Right cardiac atrium (tissue), 5 donors: ENCODE measurements at regions not wholly inside any gene's neighbourhood (a gene's known extent, or its start where the extent isn't known, plus 50 kb on each side); places are given as distances from the start of the nearest gene placed in this dataset.
A peak's percentile ranks its signal among the peaks of the same experiment; 100 is the strongest.
"Not testable (repeated sequence)": the region's sequence is repeated elsewhere in the genome, so short reads cannot be mapped to it uniquely, and the experiment has no call there.

Experiments
- ATAC-seq, 2 donors: fragments of 200-7000 bp; cut with Tn5 transposase; one replicate each; pipeline versions ENCODE4 v1.8.0 to v1.9.1; 2020; ENCODE audit warnings: moderate library complexity in 2 of 2, mild to moderate bottlenecking in 1 of 2
- DNase-seq, 3 donors: peaks; one replicate each; pipeline ENCODE4 v3.0.0-alpha.2; 2020
- H3K27ac ChIP-seq: one replicate; pipeline ENCODE4 v1.5.1; 2013; ENCODE audit warnings: mild to moderate bottlenecking, low read length, control low read depth, moderate library complexity
- H3K27me3 ChIP-seq: one replicate; pipeline ENCODE4 v1.6.1; 2013; ENCODE audit not compliant: control insufficient read depth, insufficient read depth
- H3K4me1 ChIP-seq: one replicate; pipeline ENCODE4 v1.6.1; 2013; ENCODE audit warnings: low read length; ENCODE audit not compliant: control insufficient read depth, insufficient read depth
- H3K4me3 ChIP-seq: one replicate; pipeline ENCODE4 v1.5.1; 2013; ENCODE audit warnings: low read length, control low read depth
- H3K9me3 ChIP-seq: one replicate; pipeline ENCODE4 v1.6.1; 2013; ENCODE audit warnings: low read length; ENCODE audit not compliant: control insufficient read depth
- WGBS: extraction: QIAGEN DNeasy Blood & Tissue Kit; methylation state at CpG from one replicate; pipeline ENCODE4 v1.1.7; 2013; 5-methylcytosine and 5-hydroxymethylcytosine counted together
- intact Hi-C, 4 donors: fragments of 100-400 bp; cut with DNase I; formaldehyde crosslinking; loops; one replicate each; pipeline versions ENCODE4 v1.11.0 to v1.14.0; 2022 to 2023
- donor health status: healthy with polysubstance abuse.
- donor health status: DM: no; HTN: yes; CAD: no.
- donor health status: DM: no; HTN: no; CAD: no.
- donor health status: DM: no; HTN: yes; CAD: no; lungs with severe emphysema.
- donor health status: DM: yes; HTN: yes; CAD: no.

- Histone ChIP-seq H3K4me1 (no peaks in the 10 kb centered on the region), H3K27me3 (no peaks in the 10 kb centered on the region), H3K4me3 (no peak overlapping the region), H3K9me3 (no peaks in the 10 kb centered on the region), H3K27ac (no peak overlapping the region)
- intact Hi-C loops: no loop called here
- ATAC-seq (no peak), DNase-seq (no peak)
- 84% methylated on average over 4 of the region's 4 CpGs for WGBS
These were observed 198.4 kb downstream of the DLEU7 start for GRCh38 chr13:50645092-50645491.

- Histone ChIP-seq H3K27ac (no peak overlapping the region), H3K9me3 (no peaks in the 10 kb centered on the region), H3K4me1 (no peaks in the 10 kb centered on the region), H3K4me3 (no peak overlapping the region), H3K27me3 (no peaks in the 10 kb centered on the region)
- WGBS: 94% methylated on average over 3 of the region's 3 CpGs
- intact Hi-C loops: no loop called here
- DNase-seq (no peak), ATAC-seq (no peak)
These were observed 197.4 kb downstream of the DLEU7 start for GRCh38 chr13:50646070-50646469.

GRCh38 chr13:50649211-50649610 lies 194.3 kb downstream of the DLEU7 start:
- Histone ChIP-seq H3K27me3 (no peaks in the 10 kb centered on the region), H3K4me3 (no peak overlapping the region), H3K4me1 (no peaks in the 10 kb centered on the region), H3K9me3 (no peaks in the 10 kb centered on the region), H3K27ac (no peak overlapping the region)
- 87% methylated on average over 5 of the region's 5 CpGs for WGBS
- ATAC-seq: no peak
- no peak for DNase-seq
- intact Hi-C loops: no loop called here

DNA sequence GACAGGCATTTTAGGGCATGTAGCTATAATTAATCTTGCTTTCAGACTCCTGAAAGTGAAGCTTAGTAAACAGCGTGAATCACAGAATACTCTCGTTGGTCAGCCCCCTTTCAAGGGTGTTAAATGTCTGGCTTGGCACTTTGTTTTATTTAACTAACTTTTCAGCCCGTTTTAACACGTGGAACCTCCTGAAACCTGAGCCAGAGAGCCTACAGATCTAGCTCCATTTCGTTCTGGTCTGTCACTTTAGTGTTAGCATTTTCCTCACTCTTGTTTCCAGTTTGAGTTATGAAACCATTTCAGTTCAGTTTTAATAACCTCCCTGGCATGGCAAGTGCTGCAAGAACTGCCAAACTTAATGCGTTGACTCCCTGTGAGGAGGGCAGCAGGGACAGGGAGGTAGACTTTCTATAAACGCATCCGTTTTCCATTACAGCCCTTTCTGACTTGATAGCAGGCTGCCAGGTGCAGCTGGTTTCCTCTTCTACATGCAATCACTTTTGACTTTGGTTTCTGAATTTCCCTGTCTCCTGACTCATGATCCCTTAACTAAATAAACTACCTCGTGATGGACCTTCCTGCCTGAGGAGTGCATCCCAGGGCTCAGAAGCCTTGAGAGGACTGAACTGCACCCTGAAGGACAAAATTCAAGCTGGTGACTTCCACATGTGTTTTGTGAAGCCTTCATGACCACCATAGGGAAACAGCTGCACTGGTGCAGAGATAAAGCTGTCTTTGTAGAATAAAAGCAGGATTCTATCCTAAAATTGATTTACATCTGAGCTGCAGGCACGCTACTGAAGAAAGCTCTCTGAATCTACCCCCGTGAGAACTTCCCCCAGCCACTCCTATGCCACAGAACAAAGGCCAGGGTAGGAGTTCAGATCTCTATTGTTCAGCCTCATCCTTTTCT lies 192.6 kb downstream of the DLEU7 start:
- DNase-seq: no peak
- Histone ChIP-seq H3K9me3 (no peaks in the 10 kb centered on the region), H3K4me1 (no peaks in the 10 kb centered on the region), H3K27ac (no peak overlapping the region), H3K27me3 (no peaks in the 10 kb centered on the region), H3K4me3 (no peak overlapping the region)
- WGBS: 60% methylated on average over 11 of the region's 11 CpGs
- peak in 1 of 2 donors; percentile 49 for ATAC-seq
- intact Hi-C loops: no loop called here

DNA sequence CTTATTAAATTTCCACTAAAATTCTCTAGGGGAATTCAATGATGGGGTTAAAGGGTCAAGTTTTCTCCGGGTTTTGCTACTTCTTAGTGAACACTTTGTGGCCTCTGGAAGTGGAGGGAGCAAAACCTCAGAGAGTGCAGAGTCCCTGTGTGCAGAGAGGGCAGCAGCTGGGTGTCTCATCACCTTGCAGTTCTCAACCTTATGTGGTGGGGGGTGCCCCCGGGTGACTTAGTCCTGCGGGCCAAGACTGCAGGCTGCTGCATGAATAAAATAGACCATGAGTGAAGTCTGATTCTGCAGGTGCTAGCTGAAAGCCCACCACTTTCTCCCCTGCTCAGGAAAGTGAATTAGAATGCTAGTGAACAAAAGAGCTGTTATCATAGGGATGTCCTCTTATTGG lies 191.6 kb downstream of the DLEU7 start:
- 65% methylated on average over 3 of the region's 3 CpGs for WGBS
- Histone ChIP-seq H3K27ac (no peak overlapping the region), H3K27me3 (no peaks in the 10 kb centered on the region), H3K4me1 (no peaks in the 10 kb centered on the region), H3K9me3 (no peaks in the 10 kb centered on the region), H3K4me3 (no peak overlapping the region)
- no peak for ATAC-seq
- DNase-seq: no peak
- intact Hi-C loops: no loop called here

- Histone ChIP-seq H3K9me3 (no peaks in the 10 kb centered on the region), H3K4me3 (no peak overlapping the region), H3K27me3 (no peaks in the 10 kb centered on the region), H3K27ac (no peak overlapping the region), H3K4me1 (no peaks in the 10 kb centered on the region)
- WGBS: 86% methylated on average over 4 of the region's 4 CpGs
- DNase-seq: no peak
- intact Hi-C loops: no loop called here
- ATAC-seq: no peak
These were observed 189.2 kb downstream of the DLEU7 start for GRCh38 chr13:50654331-50654730.

DNA sequence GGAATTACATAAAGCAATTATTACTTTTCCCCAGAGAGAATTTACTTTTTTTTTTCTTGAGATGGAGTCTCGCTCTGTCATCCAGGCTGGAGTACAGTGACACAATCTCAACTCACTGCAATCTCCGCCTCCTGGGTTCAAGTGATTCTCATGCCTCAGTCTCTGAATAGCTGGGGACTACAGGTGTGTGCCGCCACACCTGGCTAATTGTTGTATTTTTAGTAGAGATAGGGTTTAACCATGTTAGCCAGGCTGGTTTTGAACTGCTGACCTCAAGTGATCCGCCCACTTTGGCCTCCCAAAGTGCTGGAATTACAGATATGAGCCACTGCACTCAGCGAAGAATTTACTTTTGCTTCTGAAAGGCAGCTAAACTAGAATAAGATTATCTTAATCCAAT lies 181.6 kb downstream of the DLEU7 start:
- intact Hi-C loops, H3K27me3 ChIP-seq, ATAC-seq, H3K4me3 ChIP-seq, DNase-seq, H3K4me1 ChIP-seq, H3K9me3 ChIP-seq, H3K27ac ChIP-seq: not testable (repeated sequence)
- 93% methylated on average over 5 of the region's 5 CpGs for WGBS

DNA sequence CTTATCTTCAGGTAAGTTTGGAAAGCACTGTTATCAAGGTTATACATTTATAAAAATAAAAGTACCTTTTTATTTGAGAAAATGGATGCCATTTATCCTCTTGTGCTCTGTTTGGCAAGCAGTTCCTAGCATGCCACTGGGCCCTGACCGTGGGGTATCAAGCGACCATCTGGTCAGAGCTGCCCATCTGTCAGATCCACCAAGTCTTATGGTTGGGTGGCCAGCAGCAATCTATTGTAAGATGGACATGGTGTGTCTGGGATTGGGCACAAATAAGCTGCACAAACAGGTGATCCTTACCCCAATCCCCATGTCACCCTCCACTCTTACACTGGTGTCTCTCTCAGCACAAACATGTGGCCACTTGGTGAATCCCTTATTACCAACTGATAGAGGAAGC lies 178.5 kb downstream of the DLEU7 start:
- H3K9me3 ChIP-seq: no peaks in the 10 kb centered on the region
- no peak overlapping the region for H3K27ac ChIP-seq
- H3K4me1 ChIP-seq: no peaks in the 10 kb centered on the region
- WGBS: 97% methylated on average over 2 of the region's 2 CpGs
- no peak overlapping the region for H3K4me3 ChIP-seq
- intact Hi-C loops: no loop called here
- ATAC-seq: no peak
- DNase-seq: no peak
- no peaks in the 10 kb centered on the region for H3K27me3 ChIP-seq

- no peaks in the 10 kb centered on the region for H3K9me3 ChIP-seq
- no peak overlapping the region for H3K27ac ChIP-seq
- no peaks in the 10 kb centered on the region for H3K27me3 ChIP-seq
- ATAC-seq (no peak), DNase-seq (no peak)
- H3K4me3 ChIP-seq: no peak overlapping the region
- intact Hi-C loops: no loop called here
- H3K4me1 ChIP-seq: no peaks in the 10 kb centered on the region
- 77% methylated on average over 6 of the region's 6 CpGs for WGBS
These were observed 175.4 kb downstream of the DLEU7 start for GRCh38 chr13:50668049-50668448.

- Histone ChIP-seq H3K27me3 (no peaks in the 10 kb centered on the region), H3K4me3 (no peak overlapping the region), H3K27ac (no peak overlapping the region), H3K4me1 (no peaks in the 10 kb centered on the region), H3K9me3 (no peaks in the 10 kb centered on the region)
- ATAC-seq (no peak), DNase-seq (no peak)
- 85% methylated on average over 3 of the region's 3 CpGs for WGBS
- intact Hi-C loops: no loop called here
These were observed 174.7 kb downstream of the DLEU7 start for GRCh38 chr13:50668691-50669271.

DNA sequence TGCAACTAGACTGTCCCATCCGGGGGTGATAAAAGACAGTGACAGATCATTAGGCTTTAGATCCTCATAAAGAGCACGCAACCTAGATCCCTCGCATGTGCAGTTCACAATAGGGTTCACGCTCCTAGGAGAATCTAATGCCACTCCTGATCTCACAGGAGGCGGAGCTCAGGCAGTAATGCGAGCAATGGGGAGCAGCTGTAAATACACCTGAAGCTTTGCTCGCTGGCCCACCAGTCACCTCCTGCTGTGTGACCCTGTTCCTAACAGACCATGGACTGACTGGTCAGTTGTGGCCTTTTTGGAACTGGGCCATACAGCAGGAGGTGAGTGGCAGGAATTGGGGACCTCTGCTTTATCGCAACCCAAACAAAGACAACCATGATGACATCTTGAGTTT lies 173.2 kb downstream of the DLEU7 start:
- H3K4me1 ChIP-seq: no peaks in the 10 kb centered on the region
- no peaks in the 10 kb centered on the region for H3K9me3 ChIP-seq
- intact Hi-C loops: no loop called here
- DNase-seq (no peak), ATAC-seq (no peak)
- H3K27me3 ChIP-seq: no peaks in the 10 kb centered on the region
- no peak overlapping the region for H3K27ac ChIP-seq
- WGBS: 97% methylated on average over 8 of the region's 8 CpGs
- no peak overlapping the region for H3K4me3 ChIP-seq
